ENCODE measurements at regions not wholly inside any gene's neighbourhood (a gene's known extent, or its start where the extent isn't known, plus 50 kb on each side); places are given as distances from the start of the nearest gene placed in this dataset.
"Not testable (repeated sequence)": the region's sequence is repeated elsewhere in the genome, so short reads cannot be mapped to it uniquely, and the experiment has no call there.

DNA sequence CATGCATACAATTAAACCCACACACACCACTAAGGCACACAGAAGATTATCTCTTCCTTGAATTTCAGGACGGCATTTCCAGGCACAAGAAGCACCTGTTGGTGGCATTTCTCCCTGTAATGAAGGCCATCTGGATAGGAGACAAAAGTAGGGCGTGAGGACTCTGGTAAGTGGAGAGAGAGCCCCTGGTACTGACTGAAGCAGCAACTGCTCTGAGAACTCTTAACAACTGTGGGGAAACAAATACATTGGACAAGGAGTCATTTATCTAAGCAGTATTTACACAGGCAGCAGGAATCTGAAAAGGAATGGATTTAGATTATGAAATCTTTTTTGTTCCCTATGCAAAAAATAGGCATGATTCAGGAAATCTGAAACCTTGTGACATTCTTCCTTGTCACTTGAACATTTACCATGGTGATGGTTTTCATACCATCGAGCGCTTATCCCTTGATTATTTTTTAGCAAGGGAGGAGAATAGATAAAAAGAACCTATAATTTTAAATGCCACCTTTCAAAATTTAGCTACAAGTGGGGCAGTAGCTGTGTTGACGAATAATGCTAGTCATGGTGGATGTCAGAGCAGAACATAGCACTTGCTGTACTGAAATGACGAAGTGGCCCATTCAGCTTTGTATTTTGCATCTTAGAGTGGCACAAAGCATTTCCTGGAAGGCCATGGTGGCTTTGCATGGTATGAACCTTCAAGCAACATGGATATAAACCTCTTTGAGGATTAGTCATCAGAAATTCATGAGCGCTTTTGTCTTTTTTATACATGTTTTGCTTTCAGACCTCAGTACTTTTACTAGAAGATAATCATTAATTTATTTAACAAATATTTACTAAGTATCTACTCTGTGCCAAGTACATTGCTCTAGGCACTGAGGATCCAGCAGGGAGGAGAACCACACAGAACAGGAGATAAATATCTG, 362.0 kb downstream of the ADGRL2 start:
- POLR2A ChIA-PET = no interaction called here
- CTCF ChIA-PET = no interaction called here

DNA sequence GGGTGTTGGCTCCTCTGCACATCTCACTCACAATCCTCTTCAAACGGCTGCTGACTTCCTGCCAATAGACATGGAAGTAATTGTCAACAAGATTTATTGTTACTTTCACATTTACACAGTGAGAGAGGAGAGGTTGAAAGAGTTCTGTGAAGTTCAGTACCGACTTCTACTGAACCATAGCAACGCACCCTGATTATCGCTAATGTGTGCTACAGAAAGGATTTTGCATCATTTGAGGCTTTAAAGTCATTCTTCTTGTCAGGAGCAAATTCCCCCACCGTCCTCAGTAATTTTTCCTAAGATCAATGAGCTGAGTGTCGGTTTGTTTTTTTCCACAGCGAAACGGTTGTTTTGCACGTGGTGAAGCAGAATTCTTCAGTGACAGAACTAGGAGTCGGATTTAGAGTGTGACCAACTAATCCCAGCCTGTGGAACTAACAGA, 361.0 kb downstream of the ADGRL2 start:
- CTCF ChIA-PET = no interaction called here
- POLR2A ChIA-PET = no interaction called here

DNA sequence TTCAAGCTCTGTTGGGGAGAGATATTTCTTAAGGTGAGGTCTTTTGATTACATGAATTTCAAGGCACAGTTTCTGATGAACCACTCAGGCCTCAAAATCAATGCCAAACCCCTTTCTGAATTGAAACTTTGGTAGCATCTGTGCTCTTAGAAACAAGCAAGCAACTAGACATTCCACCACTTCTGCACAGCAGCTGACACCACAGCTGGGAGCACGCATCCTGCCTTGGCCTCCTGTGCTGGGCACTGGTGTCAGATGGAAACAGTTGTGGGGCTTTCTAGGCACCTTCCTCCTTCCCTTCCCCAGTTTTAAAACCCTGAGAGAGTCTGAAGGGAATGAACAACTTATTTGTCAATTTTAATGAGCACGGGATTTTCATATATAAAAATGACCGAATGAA, 360.2 kb downstream of the ADGRL2 start:
- ChIA-PET POLR2A (no interaction called here), CTCF (no interaction called here)

DNA sequence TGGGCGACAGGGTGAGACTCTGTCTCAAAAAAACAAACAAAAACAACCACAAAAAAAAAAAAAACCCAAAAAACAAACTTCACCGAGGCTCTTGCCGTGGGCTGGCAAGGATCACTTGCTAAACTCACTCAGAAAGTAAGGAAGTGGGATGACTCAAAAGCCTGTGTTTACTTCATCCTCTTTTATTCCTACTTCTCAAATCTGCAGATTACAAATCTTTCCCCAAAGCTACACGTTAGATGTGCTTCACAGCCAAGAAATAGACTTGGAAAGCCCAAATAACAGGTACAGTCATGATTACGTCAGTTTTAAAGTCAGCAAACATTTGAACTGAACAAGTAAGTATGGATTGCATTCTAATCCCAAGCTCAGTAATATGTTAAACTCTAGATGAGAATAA, 359.3 kb downstream of the ADGRL2 start:
- ChIA-PET POLR2A (no interaction called here), CTCF (no interaction called here)

DNA sequence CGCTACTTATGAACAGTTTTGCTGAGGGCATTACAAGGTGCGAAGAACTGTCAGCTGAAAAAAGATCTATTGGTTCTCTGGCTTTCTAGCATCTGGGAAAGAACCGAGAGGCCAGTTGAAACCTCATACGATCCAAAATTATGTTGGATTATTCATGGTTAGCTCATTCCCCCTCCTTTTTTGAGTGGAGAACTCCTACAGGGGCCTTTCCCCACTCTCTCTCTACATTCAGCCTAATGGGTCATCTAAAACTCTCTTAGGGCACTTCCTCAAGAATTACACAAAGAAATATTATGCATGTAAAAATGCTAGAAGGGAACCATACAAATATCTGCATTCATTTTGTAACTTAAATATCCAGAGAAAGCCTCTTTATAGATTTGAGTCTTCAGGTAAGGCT, 358.2 kb downstream of the ADGRL2 start:
- CTCF ChIA-PET = no interaction called here

DNA sequence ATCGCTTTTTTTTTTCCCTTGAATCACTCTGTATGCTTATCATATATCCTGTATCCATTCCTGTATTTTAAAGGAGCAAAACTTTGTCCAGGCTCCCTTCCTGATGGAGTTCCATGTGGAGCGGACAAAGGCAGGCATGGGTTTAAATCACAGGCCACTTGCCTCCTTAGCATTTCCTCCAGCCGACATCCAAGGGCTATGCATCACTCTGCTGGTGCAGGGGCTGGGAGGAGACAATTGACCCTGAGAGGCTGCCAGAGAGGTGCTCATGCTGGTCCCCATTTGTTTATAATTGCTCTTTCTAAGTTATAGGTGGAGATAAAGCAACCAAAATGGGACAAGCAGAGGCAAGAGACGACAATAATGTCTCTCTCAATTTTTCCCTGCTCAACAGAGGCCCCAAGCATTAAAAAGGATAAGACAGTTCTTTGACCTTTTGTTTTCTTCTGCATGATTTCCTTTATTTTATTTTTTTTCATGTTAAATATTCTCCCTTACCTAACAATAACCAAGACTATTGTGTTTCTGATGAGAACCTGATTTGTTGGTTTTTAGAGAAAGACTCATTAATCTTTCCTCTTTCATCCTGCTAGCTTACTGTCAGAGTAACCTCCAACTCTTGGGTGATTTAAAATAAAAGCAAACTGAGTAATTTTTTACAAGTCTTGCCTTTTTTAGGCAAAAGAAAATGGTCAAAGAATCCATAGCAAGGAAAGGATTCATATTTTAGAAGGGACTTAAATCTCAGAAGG, 353.7 kb downstream of the ADGRL2 start:
- CTCF ChIA-PET = no interaction called here
- POLR2A ChIA-PET = no interaction called here

More for the DNA sequence above, 358.2 kb downstream of the ADGRL2 start:
- POLR2A ChIA-PET = no interaction called here

DNA sequence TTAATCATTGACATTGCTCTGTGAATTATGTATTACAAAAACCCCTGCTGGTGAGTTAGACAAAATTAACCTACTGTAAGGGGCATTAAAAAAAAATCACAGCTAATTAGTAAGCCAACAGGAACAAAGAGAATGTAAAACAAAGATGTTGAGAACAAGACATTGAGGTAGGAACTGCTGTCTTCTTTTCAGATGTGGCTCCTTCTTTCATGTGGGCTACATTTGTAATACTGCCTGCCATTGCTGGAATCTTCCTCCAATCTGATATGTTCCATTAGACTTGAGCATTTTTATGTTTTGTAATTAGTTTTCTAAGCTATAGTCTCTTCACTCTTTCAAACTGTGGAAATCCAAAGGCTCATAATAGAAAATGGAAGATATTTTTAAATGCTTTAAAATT, 353.0 kb downstream of the ADGRL2 start:
- ChIA-PET CTCF (no interaction called here), POLR2A (no interaction called here)

DNA sequence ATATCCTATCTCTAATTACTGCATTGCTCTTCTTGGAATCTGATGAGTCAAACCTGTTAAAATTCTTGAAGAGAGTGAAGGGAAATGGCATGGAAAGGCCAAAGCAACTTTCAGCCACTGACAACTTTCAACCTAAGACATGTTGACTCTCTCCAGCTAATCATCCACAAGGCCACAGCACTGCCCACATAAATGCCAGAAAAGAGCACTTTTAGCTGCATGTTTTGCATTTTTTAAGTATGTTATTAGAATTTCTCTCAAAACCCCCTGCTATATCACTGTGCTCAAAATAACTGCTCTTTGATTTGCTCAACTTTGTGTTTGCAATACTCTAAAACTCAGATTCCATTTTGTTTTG, 352.5 kb downstream of the ADGRL2 start:
- ChIA-PET CTCF (no interaction called here), POLR2A (no interaction called here)

DNA sequence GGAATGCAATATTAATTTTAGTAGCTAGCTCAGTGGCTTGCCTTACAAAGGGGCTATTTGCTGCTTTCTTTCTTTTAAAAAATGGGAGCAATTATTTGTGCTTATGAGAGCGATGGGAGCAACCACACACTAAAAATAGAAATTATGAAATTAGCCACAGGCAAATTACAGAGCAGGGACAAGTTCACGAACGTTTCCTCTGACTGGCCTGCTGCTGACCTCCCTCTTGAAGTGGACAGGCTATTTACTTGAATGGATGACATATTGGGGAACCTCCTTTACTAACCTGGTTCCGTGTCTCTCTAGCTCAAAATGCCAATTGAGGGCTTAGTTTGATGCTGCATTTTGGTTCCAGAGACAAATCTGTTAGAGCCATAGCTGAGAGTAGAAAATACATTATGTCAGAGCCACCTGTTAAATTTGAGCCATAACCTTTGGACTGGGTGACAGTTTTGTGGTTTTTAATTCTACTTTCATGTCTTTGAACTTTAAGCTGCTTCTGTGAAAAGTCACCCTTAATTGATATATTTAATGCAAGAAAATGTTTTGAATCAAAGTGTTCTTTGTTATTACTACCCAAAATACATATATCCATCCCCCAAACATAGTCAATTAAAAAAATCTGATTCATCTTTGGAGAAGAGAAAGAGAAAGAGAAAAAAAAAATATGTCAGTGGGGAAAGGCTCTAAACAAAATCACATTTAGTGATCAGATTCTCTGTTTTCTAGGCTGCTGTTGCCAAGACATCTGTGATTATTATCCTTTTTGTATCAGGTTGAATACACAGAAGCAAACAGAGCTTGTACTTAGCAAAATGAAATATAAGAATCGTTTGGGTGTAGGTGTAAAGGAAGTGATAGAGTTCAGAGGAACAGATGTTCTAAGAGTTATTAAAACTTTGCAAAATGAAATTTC, 351.9 kb downstream of the ADGRL2 start:
- POLR2A ChIA-PET = no interaction called here
- CTCF ChIA-PET = no interaction called here

DNA sequence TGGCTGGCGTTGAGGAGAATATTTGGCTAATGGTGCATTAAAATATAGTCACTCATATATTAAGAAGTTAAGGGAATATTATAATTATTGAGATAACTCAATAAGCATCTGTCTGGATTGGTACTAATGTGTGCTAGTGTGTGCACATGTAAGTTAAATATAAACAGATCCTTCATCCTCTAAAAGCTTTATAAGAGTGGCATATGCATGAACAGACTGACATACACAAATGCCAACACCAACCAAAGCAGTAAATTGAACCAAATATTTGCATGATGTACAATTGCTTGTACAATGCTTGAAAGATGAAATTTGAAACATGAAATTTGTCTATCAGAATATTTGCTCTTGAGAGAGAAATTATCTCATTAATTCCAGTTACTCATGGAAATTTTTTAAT, 344.9 kb downstream of the ADGRL2 start:
- POLR2A ChIA-PET = no interaction called here

DNA sequence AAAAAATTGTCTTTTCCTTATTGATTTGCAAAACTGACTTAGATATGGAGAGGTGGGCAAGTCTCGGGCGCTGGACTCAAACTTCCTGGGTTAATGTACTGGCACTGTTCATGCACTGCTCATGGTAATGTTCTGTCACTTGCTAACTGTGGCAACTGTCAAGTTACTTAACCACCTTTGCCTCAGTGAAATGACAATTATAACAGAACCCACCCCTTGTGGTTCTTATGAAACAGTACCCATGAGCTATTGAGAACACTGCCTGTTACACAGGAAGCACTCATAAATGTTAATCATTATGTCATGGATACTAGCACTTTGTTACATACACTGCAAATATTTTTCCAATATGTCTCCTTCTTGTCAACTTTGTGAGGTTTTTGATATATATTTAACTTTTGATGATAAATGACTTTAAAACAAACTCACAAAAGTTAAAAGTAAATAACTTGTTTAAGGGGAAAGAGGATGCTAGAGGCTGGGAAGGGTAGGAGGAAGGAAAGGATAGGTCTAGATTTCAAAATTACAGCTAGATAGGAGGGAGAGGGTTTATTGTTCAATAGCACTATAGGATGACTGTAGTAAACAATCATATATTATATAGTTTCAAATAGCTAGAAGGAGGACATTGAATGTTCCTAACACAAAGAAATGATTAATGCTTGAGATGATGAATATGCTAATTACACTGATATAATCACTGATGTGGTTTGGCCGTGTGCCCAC, 342.5 kb downstream of the ADGRL2 start:
- CTCF ChIA-PET = no interaction called here
- POLR2A ChIA-PET = no interaction called here

More for the DNA sequence above, 344.9 kb downstream of the ADGRL2 start:
- CTCF ChIA-PET = no interaction called here

DNA sequence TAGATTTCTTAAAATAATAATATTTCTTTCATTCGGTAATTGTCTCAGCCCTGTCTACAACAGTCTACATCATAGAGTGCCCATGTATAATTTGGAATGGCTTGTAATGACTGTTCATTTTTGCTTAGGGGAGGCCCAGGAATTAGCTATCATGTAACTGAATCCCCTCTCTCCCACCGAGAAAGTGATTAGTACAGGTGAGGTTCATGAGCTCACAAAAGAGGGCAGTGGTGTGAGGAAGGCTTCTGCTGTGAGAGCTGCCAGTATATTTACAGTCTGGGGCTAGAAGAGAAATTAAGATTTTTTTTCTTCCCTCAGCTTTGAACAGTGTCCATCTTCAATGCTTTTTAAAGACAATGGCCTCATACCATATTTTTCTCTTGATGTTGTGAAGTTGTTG, 340.7 kb downstream of the ADGRL2 start:
- CTCF ChIA-PET = no interaction called here

DNA sequence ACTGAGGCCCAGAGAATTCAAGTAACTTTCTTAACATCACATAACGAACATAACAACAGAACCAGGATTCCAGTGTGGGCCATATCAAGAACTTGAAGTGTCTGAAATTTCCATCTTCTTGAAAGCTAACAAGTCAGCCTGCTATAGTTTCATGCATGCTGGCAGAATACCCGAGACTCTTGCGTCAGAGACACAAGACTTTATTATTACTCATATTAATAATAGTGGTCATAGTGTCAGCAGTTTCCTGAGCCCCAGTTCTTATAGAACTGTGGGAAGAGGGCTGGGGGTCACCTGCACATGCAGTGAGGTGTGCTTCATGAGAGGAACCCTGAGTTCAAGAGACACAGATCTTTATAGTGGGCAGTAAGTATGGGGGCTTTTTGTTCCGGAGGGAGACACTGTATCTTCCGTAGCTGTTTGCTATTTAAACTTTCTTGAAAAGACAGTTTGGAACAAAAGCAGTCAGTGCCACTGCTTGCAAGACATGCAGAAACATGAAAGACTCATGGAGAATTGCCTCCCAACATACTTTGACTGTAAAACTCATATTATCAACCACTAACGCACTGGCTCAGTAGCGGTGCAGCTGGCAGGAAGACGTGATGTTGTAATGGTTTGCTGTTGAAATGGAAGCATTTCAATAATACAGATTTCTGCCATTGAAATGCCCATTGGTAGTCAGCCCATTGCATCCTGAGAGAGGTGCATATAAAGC, 339.2 kb downstream of the ADGRL2 start:
- ChIA-PET POLR2A (no interaction called here), CTCF (no interaction called here)

More for the DNA sequence above, 340.7 kb downstream of the ADGRL2 start:
- POLR2A ChIA-PET = no interaction called here

DNA sequence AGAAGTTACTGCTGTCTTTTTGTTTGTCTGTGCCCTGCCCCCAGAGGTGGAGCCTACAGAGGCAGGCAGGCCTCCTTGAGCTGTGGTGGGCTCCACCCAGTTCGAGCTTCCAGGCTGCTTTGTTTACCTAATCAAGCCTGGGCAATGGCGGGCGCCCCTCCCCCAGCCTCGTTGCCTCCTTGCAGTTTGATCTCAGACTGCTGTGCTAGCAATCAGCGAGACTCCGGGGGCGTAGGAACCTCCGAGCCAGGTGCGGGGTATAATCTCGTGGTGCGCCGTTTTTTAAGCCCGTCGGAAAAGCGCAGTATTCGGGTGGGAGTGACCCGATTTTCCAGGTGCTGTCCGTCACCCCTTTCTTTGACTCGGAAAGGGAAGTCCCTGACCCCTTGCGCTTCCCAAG, 335.6 kb downstream of the ADGRL2 start:
- CTCF ChIA-PET, POLR2A ChIA-PET: not testable (repeated sequence)

DNA sequence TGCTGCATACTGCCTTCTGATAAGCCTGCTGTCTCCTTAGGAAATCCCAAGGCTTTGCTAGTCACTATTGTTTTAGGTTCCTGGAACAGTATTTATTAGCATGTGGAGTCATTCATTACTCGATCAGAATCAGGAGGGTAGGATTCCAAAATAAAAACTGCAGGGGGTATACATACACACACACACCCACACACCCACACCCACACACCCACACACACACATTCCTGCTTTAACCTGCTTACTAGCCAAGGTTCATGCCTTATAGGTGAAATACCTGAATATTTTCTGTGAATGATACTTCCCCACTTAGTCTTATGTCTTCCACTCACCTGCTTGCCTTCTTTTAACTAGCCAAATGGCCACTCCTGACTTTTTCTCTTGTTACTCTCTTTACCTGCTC, 325.1 kb downstream of the ADGRL2 start:
- ChIA-PET CTCF (no interaction called here), POLR2A (no interaction called here)

DNA sequence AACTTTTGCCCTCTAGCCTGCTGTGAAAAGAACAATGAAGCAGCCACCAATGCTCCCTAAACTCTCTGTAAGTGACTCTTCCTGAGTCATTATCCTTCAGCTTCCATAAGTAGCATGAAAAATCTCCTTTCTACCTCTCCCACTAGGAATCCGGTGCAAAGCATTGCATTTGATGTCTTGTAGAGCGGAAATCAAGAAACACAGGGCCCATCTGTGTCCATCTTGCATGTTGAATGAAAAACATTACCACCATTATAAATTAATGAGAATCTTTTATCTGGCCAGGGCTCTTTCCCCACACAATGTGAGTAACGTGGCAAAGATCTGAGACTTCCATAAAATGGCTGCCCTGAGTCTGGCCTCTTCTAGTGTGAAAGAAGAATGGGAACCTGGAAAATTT, 324.4 kb downstream of the ADGRL2 start:
- ChIA-PET POLR2A (no interaction called here), CTCF (no interaction called here)

DNA sequence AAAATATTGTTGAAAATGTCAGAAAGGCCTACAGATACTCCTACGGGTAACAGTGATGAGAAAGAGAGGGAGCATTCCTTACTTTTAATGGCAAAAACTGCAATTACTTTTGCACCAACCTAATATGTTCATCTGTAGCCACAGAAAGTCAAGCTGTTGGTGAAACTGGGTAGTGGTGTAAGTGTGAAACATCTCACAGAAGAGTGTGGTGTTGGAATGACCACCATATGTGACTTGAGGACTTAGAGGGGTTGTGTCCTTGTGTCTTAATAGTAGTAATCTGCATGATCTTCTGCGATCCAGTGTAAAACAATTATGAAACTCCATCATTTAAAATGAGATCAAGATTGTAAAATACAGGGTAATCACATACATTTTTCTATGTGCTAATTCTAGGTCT, 320.7 kb downstream of the ADGRL2 start:
- ChIA-PET CTCF (no interaction called here), POLR2A (no interaction called here)

DNA sequence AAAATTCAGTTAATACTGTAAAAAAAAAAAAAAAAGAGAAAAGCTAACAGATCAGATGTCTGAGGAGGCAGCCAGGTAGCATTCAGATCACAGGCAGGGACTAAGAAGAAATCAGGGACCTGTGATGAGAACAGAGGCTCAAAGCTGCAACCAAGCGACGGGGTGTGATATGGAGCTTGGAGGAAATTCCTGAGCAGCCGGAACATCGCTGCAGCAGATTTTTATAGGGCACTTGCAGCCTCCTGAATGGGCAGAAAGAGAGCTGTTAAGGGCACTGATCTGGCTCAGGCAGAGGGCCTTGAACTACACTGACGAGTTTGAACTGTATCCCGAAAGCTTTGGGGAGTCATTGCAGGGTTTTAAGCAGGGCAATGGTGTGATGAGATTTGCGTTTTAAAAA, 315.4 kb downstream of the ADGRL2 start:
- CTCF ChIA-PET = interaction anchor here (0.7 kb wide), 1 partner anchor 33 kb away, joined by 3 read pairs; no protein-coding TSS in a partner anchor
- POLR2A ChIA-PET = no interaction called here

DNA sequence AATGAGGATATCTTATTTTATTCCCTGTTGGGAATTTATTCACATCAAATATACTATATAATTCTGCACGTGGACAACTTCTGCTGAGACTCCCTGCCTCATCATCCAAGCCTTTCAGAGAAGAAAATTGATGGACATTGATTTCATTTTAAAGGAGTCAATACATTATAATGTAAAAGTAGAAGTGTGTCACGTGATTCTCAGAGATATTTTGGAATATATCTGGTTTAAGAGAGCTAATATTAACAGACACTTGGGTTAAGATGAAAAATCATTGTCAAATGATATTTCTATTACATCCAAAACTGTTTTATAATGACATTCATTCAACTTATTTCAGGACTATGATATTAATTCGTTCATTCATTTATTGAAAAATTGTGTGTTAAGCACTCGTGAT, 314.2 kb downstream of the ADGRL2 start:
- CTCF ChIA-PET = no interaction called here
- POLR2A ChIA-PET = no interaction called here
